NCI-H1105 treated with DMSO at 0.1 percent for 48 hours (cell line): ENCODE measurements at regions not wholly inside any gene's neighbourhood (a gene's known extent, or its start where the extent isn't known, plus 50 kb on each side); places are given as distances from the start of the nearest gene placed in this dataset.
A peak's percentile ranks its signal among the peaks of the same experiment; 100 is the strongest.

ENCODE experiments used
- DNase-seq: peaks from one replicate; lab custom pipeline; 2025; lab: John Stamatoyannopoulos, UW

- DNase-seq = no peak
Observed at GRCh38 chr1:68959461-68960030, 462.7 kb upstream of the DEPDC1 start.

GRCh38 chr1:68961143-68961542, 464.3 kb upstream of the DEPDC1 start:
- no peak for DNase-seq

DNA sequence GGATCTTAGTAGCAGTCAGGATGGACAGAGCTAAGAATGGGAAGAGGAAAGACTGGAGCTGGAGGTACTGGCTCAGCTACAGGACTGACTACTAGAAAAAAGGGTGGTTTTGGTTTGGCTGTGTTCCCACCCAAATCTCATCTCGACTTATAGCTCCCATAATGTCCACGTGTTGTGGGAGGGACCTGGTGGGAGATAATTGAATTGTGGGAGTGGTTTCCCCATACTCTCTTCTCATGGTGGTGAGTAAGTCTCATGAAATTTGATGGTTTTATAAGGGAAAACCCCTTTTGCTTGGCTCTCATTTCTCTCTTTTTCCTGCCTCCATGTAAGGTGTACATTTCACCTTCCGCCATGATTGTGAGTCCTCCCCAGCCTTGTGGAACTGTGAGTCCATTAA, 466.5 kb upstream of the DEPDC1 start:
- DNase-seq = no peak

DNA sequence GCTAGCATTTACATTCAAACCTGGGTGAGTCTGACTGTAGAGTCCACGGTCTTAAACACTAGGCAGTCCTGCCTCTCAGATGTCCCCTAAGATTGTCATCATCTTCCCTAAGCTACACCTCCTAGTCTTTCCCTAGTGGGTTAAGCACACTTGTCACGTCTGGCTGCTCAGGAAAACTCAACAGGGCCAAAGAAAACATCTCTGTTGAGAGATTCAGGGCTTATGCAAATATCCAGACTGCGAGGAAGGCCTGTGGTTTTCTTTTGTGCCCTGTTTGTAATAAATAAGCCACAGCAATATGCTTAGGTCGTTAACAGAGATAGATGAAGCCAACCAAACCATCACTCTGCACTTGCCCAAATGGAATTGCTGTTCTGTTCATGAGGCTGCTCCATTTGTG, 472.6 kb upstream of the DEPDC1 start:
- DNase-seq = no peak

- no peak for DNase-seq
Observed at GRCh38 chr1:68970571-68970970, 473.7 kb upstream of the DEPDC1 start.

DNA sequence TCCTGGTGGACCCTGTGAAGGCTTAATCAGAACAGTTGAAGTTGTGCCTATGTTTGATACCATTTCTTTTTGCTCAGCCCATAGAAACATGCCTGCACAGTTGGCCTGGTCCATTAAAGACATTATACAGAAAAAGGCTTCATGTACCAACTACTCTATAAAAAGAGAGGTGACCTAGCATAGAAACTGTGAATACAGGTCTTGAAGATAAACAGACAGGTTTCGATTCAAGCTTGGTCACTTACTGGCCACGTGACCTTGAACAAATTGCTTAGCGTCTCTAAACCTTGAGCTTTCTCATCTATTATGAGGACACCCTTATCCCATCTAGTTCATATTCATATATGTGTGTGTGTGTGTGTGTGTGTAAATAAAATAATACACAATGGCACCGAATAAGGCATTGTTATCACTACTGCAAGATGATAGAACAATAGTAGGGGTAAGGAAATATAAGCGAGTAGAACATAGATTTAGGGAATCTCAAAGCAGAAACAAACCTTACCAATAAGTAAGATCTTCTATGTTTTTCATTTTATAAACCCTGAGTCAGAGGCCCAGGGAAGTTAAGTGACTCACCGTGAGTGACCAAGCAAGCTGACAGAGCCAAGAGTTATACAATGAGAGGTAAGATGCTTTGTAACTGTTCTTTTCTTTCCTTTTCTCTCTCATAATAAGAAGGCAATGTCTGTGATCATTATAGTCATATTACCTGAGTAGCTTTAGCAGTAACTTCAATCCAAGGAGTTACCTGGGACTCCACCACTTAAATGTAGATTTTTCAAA, 476.8 kb upstream of the DEPDC1 start:
- no peak for DNase-seq

DNA sequence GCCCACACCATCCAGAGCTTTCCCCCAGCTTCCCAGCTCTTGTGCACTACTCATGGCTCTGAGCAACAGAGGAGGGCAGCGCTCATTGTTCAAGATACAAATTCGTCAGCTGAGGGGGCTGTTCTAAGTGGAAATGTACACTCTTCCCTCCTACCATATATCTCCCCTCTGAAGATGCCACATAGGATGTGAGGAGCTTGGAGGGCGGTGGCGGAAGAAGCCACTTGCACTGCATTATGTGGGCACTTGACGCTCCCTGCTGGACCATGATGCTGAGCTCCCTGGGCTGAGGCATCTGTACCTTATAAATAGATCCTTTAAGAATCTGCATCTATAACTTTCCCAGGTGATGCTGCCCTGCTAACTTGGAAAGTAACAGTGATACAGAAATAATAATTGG, 477.6 kb upstream of the DEPDC1 start:
- no peak for DNase-seq

GRCh38 chr1:68975212-68975933, 478.5 kb upstream of the DEPDC1 start:
- DNase-seq = peak; percentile 15

DNA sequence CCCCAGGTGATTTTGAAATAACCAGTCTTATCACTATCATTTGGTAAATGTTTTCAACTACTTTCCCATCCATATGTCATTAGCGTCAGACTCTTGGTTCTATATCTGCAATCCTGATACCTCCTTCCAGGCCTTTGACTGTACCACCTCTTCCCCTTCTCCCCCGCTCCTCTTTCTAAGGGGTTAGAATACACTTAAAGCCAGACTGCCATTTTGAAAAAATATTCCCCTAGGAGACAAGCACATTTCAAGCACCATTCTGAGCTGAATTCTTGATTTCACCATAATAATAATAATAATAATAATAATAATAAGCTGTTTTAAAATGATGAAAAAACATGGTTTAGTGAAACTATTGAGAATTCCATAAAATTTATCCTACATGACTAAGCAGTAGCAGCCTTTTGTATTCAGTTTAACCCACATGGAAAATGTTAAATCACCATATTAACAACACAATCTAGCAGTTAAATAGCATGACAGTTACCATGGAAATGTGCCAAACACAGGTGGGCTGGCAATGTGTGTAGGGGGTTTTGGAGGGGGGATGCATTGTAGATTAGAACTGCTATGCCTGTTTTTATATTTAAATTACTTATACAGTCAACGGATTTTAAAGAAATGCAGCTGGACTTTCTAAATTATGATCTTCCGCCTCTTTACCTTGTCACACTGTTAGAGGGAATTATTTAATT, 480.2 kb upstream of the DEPDC1 start:
- no peak for DNase-seq

- DNase-seq = no peak
Observed at GRCh38 chr1:68979891-68980290, 483.0 kb upstream of the DEPDC1 start.

DNA sequence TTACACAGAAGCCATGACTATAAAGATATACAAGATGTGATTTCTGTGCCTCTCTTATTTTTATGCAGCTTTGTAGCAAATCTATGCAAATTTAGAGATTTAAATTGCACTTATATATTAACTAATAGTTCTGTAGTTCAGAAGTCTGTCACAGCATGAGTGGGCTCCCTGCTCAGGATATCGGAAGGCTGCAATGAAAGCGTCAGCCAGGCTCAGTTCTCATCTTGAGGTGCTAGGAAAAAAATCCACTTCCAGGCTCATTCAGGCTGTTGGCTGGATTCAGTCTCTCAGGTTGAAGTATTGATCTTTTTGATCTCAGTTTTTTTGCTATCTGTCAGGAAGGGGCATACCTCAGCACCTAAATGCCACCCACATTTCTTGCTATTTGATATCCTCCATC, 487.4 kb upstream of the DEPDC1 start:
- no peak for DNase-seq

- DNase-seq = no peak
Observed at GRCh38 chr1:68994096-68994495, 497.2 kb upstream of the DEPDC1 start.

DNA sequence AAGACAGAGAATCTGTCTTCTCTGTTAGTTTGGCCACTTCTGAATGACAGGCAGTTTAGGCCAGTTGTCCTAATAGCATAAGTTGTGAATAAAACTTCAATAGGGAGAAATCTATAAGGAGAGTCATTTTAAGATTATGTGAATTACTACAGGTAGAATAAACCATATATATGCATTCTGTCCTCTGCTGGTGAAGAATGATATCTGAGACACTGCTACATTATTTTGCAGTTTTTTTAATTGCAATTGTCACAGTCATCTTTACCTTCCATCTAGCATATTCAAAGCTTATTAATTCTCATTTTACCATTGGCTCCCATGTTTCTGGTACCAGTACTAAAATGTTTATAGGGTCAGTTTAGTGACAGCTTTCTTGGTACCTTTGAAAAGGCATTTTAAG, 519.6 kb upstream of the DEPDC1 start:
- no peak for DNase-seq

DNA sequence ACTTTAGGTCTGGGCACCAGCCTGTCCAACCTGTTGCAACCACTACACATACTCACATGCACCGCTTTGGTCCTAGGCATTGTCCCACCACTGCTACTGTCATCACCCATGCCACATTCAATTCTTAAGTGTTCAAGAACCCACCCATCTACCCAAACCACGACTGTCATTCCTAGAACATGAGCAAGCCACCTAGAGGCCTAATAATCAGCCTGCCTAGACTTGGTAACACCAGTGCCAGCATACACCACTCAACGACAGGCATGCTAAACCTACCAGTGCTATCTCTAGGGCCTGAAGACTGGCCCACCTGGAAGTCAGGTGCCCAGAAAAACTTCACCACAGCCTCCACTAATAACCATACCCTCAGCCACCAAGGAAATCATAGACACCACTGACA, 532.8 kb upstream of the DEPDC1 start:
- DNase-seq = no peak

- DNase-seq = no peak
Observed at GRCh38 chr1:69038379-69038778, 529.3 kb upstream of the LRRC7 start.

GRCh38 chr1:69045572-69045971, 522.1 kb upstream of the LRRC7 start:
- DNase-seq = no peak

GRCh38 chr1:69055194-69055593, 512.5 kb upstream of the LRRC7 start:
- DNase-seq = peak; percentile 40

DNA sequence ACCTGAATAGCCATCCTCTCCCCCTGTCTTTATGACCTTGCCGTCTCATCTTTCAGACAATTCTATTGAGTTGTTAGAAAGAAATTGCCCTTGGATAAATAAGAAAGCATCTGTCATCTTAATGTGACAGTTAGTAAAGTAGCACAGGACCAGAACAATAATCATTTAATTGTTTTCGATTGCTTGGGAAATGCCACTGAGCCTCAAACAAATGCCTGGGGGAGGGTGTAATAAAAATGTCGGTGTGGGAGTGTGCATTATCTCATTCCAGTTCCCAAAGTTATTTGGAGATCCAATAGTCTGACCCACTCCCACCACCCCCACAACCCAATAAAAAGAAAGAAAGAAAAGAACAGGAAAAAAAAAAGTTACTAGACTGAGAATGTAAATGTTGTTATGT, 509.3 kb upstream of the LRRC7 start:
- DNase-seq = no peak

GRCh38 chr1:69070660-69071373, 496.9 kb upstream of the LRRC7 start:
- no peak for DNase-seq

GRCh38 chr1:69073176-69073575, 494.5 kb upstream of the LRRC7 start:
- no peak for DNase-seq

DNA sequence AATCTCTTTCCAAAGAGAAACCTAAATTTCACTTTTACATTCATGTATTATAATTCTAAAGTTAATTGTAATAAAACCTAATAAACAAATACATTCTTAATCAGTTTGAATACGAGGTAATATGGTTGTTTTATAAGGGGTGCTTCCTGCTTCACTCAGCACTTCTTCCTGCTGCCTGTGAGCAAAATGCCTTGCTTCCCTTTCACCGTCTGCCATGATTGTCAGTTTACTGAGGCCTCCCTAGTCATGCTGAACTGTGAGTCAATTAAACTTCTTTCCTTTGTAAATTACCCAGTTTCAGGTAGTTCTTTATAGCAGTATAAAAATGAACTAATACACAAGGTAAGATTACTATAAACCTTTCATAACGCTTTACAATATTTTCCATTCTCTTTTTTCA, 491.1 kb upstream of the LRRC7 start:
- no peak for DNase-seq

DNA sequence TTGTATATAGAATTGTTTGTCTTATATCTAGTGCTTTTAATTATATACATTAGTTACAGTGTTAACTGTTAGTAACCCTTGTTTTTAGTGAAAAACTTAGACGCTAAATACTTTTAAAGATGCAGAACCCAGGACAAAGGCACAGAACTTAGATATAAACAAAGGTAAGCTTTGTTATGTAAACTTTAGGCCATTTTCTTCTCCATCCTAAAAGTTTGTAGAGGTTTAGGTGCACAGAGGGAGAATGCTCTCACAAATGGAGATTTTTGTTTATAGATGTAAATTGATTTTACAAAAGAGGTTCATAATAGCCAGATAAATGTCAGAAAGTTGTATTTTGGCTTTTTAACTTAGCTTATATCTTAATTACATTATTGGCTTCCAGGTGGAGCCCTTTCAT, 490.5 kb upstream of the LRRC7 start:
- no peak for DNase-seq
